GM13977 (cell line): ENCODE measurements at regions not wholly inside any gene's neighbourhood (a gene's known extent, or its start where the extent isn't known, plus 50 kb on each side); places are given as distances from the start of the nearest gene placed in this dataset.

Source experiments
- DNase-seq: peaks from one replicate; pipeline ENCODE4 v3.0.0; 2012; ENCODE audit warnings: low spot score
- in situ Hi-C: fragments of 300-500 bp; cut with MboI; formaldehyde crosslinking; loops from one replicate; pipeline ENCODE4 v1.12.0; 2022; ENCODE audit warnings: low sequenced_read_pairs, low pct_unique_long_range_greater_than_20kb, mixed read lengths, inconsistent platforms; ENCODE audit not compliant: unreplicated experiment
- TF ChIP-seq, protein P1 (sequence below): IDR thresholded peaks from 2 replicates; pipeline ENCODE4 v1.5.1; 2012; ENCODE audit warnings: mild to moderate bottlenecking, control low read depth; ENCODE audit not compliant: insufficient read depth; ENCODE audit errors: extremely low read depth, missing control alignments

DNA sequence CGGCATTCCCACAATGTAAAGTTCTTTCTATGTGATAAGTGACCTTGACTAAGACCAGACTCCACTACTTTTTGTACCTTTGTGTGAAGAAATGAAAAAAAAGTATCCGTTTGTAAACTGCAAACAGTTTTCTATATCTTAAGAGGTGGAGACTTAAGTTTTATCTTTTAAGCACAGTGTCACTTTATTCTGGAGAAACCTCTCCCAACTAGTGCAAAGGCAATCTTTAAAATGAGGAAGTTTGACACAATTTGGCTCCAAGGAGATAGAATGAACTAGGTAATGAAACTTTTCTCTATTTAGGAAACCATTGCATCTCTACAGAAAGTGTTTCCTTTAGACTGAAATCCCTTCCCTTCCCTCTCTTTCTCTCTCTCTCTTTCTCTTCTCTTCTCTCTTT lies 122.9 kb downstream of the SAMD9 start:
- in situ Hi-C loops: no loop called here
- DNase-seq: no peak
- TF ChIP-seq, protein P1, sequence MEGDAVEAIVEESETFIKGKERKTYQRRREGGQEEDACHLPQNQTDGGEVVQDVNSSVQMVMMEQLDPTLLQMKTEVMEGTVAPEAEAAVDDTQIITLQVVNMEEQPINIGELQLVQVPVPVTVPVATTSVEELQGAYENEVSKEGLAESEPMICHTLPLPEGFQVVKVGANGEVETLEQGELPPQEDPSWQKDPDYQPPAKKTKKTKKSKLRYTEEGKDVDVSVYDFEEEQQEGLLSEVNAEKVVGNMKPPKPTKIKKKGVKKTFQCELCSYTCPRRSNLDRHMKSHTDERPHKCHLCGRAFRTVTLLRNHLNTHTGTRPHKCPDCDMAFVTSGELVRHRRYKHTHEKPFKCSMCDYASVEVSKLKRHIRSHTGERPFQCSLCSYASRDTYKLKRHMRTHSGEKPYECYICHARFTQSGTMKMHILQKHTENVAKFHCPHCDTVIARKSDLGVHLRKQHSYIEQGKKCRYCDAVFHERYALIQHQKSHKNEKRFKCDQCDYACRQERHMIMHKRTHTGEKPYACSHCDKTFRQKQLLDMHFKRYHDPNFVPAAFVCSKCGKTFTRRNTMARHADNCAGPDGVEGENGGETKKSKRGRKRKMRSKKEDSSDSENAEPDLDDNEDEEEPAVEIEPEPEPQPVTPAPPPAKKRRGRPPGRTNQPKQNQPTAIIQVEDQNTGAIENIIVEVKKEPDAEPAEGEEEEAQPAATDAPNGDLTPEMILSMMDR: no peak

DNA sequence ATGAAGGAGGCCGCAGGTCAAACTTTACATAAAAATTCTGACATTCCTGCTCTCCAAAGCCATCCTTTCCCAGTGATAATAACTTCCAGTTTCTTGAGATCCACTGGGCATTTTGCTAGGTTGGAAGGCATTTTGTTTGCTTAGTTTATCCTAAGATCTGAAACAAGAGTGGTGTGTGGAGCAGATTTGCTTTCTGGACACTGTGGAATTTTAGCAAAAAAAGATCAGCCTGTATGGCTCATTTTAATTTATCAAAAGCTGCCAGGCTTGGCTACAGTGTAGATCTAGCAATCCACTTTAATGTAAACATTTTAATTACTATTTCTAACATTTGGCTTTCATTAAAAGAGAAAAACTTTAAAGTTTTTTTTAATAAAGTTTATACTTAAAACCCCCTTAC lies 124.8 kb downstream of the SAMD9 start:
- no peak for DNase-seq
- TF ChIP-seq, protein P1: no peak
- in situ Hi-C loops: no loop called here

DNA sequence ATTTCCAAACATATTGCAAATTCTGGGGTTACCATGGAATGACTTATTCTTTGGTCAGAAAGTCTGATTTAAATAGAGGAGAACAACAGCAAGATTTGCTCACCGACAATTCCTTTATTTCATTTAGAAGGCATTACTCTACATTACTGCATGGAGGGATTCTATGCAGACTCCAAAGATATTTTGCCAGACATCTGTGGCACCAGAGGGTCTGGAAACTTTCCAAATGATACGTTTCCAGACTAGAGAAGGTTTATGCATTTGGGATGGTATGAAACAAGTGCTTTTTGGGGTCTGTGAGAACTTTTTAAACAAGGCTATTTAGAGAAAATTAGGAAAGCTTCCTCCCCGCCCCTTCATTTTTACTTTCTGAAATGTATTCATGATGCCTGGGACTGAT lies 125.3 kb downstream of the SAMD9 start:
- DNase-seq: no peak
- TF ChIP-seq, protein P1: no peak
- in situ Hi-C loops: no loop called here

DNA sequence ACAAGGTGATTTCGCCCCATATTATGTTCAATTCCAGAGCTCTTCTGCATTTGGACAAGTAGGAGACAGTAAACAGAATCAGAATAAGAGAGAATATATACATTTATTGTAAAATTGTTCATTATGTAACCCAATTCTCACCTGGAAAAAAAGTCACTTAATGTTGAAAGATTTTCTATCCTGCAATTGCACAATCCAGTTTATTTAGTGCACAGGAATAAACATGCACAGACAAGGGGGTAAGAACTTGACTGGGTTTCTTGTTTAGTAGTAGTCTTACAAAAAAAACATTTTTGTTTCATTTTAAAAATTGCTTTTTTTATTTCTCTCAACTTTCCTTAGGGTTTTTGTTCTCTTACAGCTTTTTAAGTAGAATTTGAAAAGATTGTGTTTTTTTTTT lies 126.6 kb downstream of the SAMD9 start:
- in situ Hi-C loops: no loop called here
- DNase-seq: no peak
- TF ChIP-seq, protein P1: no peak

DNA sequence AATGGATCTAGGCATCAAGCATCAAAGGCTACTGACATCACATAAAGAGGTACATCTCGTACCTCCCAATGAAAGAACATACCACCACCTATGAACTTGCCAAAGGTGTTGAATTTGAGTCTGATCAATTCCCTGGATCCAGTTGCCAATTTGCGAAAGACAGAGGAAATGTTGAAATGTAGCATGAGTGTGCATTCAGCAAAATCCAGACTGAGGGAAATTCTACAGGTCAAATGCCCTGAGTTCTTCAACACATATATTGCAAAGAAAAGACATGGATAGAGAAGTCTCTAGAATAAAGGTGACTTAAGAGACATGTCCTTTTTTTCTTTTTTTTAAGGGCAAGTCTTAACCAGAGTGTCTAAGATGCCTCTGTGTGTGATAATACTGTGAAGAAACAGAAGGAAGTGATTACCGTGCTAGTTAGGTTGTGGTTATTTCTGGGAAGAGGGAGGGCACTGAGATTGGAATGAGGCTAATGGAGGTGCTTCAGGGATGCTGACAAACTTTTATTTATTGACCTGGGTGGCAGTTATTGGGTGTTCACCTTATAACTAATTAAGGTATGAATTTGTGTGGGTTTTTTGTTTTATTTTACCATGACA lies 128.7 kb downstream of the SAMD9 start:
- TF ChIP-seq, protein P1: no peak
- in situ Hi-C loops: no loop called here
- no peak for DNase-seq

DNA sequence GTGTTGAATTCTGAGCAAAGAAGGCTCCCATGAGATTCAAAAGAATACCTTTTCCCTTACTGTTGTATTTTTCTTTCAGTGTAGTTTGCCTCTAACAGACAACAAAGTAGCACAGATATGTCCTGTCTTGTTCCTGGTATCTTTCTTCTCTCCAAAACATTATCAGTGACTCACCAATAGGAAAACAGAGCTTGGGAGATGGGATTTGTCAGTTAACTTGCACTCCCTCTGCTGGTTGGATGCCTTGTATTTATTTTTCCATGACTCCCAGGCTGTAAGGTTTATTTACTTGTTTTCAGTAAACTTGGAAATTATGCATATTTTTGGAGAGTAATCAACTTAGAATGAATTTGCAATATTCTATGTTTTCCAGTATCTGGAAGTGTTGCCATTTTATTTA lies 129.7 kb downstream of the SAMD9 start:
- TF ChIP-seq, protein P1: no peak
- in situ Hi-C loops: no loop called here
- no peak for DNase-seq

DNA sequence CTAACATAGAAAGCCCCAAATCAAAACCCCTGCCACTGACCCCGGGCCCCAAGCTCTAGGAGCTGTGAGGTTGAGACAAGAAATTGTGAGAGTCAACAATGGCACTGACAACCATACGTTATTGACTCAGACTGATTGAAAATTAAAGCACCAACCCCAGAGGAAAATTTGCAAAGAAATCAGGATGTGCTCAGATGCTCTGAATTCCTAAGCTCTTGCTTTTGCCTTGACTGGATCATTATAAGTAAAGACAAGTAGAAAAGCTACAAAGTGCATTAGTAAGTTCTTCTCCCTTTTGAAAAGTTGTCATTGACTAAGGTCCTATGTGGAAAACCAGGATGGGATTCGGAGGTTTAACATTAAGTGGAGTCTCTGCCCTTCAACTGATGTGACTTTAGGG lies 130.2 kb downstream of the SAMD9 start:
- in situ Hi-C loops: no loop called here
- TF ChIP-seq, protein P1: no peak
- DNase-seq: no peak
